Activated naive CD4-positive, alpha-beta T cell treated with Interleukin-2 at 50 U/mL for 16 hours (primary cell): ENCODE measurements at regions not wholly inside any gene's neighbourhood (a gene's known extent, or its start where the extent isn't known, plus 50 kb on each side); places are given as distances from the start of the nearest gene placed in this dataset.

ENCODE experiments used
- DNase-seq: peaks from one replicate; pipeline ENCODE4 v3.0.0-alpha.2; 2020

DNA sequence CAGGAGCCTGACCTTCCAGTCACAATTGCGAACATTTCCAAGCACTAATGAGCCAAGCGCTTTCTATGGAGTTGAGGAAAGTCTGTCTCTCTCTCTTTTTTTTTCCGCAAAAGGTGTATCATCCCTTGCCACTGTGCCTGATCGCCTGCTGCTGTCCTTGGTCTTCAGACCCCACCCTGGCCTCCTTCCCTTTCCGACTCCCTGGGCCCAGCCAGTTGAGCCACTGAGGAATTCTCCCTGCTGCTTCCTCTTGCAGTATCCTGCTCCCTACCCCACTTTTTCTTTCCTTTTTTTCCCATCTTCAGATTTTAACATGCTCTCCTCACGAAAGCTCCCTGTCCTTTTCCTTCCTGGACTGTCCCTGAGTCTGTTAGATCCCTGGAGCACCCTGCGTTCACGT lies 396.5 kb upstream of the C2CD4B start:
- no peak for DNase-seq

DNA sequence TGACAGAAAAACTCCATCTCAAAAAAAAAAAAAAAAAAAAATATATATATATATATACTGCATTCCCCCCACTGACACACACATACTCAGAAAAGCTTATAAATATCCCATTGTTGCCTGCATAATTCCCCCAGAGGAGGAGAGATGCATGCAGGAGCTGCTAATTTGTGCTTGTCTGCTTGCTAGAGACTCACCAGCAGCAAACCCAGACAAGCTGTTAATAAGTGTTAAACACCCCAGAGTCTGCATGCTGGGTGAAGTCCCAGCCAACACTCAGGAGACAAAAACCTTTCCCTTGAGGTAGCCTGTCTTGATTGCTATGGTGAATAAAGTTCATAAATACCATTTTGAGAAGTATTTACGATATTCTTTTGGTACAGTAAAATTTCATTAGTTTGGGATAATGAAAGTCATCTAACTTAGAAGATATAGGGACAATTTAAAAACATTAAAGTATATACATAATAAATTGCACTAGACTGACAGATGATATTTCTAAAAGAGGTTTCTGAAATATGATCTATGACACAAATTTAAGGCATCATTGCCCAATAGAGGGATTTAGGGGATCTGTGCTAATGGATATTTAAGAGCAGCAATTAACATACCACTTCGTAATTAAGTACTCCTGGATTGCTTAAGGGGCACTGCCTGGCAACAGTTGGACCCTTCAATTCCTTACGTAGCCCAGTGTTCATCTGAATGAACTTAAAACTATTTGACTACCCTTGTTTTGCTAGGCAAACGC lies 400.0 kb upstream of the C2CD4B start:
- DNase-seq: no peak

- no peak for DNase-seq
Measured at GRCh38 chr15:62565634-62566026, 400.5 kb upstream of the C2CD4B start.

DNA sequence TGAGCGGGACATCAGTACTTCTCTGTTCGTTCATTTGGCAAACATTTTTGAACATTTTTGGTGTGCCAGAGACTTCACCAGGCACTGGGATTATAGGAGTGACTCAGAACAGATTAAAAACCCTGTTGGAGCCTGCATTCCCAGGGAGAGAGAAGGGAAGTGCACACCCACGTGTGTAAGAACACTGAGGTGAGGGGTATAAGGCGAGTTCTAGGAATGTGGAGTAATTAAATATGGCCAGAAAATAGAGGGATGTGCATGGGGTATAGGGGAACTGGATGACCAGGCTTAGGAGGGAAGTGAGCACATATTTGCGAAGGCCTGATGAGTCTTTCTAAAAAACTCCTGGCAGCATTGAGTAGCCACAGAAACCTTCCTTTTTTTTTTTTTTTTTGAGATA lies 401.2 kb upstream of the C2CD4B start:
- DNase-seq: no peak

GRCh38 chr15:62567501-62567900 lies 402.4 kb upstream of the C2CD4B start:
- no peak for DNase-seq

DNA sequence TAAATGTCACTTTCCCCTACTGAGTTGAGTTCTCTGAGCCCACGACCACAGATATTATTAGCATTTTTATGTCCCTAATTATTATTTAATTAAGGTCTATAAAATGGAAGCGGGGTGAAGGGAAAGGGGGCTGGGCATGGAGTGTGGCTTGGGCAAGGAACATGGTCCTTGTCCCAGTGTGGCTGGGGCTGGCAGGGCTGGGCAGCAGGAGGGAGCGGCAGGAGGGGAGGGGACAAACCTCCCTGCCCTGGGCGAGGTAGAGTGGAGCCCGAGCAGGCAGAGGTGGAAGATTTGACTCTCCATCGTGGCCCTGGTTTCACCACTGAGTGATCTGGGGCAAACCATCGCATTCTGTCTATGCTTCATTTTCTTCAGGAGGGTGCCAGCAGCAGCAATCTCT lies 402.9 kb upstream of the C2CD4B start:
- DNase-seq: no peak

DNA sequence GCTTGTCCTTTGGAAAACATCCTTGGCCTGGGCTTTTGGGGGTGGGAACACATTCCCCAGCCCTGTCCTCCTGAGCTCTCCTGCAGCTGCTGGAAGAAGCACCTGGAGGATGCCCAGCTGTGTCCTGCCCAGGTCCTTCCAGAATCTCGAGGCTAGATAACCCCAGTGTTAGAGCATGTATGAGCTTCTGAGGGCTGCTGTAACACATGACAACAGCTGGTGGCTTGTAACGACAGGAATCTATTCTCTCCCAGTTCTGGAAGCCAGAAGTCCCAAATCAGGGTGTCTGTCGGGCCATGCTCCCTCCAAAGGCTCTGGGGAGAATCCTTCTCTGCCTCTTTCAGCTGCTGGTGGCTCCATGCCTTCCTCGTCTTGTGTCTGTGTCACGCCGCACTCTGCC lies 403.6 kb upstream of the C2CD4B start:
- no peak for DNase-seq

- no peak for DNase-seq
Measured at GRCh38 chr15:62569460-62570404, 404.6 kb upstream of the C2CD4B start.

- DNase-seq: no peak
Measured at GRCh38 chr15:62570405-62570783, 405.3 kb upstream of the C2CD4B start.

DNA sequence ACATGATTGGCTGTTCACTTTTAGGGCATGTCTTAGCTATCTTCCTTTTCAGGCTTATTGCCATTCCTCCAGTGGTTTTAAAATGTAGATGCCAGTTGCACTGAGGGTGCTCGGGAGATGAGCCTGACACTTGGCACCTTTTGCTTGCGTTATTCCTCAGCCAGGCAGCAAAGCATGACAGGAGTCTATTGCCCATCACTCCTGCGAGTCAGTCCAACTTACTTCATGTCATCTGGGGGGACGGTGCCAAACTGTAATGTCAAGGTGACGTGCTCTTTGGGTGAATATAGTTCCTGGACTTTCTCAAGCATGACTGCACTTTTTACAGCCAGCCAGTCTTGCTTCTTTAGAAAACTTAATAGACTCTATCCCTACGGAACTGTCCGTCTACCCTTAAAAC lies 406.0 kb upstream of the C2CD4B start:
- DNase-seq: no peak

GRCh38 chr15:62572797-62573196 lies 407.7 kb upstream of the C2CD4B start:
- DNase-seq: no peak

GRCh38 chr15:62573876-62574275 lies 408.8 kb upstream of the C2CD4B start:
- DNase-seq: no peak

- DNase-seq: no peak
Measured at GRCh38 chr15:62578546-62578945, 413.5 kb upstream of the C2CD4B start.

GRCh38 chr15:62578960-62579359 lies 413.9 kb upstream of the C2CD4B start:
- DNase-seq: no peak

DNA sequence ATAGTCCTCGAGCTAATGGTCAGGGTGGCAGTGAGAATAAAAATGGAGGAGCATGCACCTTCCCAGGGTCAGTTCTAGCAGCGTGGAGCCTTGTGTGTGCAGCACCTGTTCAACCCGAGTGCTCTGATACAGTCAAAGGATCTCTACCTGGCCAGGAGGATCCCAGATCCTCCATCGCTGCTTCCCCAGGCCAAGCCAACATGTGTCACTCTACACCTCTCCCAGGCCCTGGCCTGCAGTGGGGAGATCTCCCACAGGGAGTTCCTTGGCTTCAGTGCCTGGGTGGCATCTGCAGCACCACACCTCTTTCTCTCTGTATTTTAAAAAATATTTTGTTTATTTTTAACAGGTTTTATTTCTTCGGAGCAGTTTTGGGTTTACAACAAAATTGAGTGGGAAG lies 414.8 kb upstream of the C2CD4B start:
- no peak for DNase-seq

DNA sequence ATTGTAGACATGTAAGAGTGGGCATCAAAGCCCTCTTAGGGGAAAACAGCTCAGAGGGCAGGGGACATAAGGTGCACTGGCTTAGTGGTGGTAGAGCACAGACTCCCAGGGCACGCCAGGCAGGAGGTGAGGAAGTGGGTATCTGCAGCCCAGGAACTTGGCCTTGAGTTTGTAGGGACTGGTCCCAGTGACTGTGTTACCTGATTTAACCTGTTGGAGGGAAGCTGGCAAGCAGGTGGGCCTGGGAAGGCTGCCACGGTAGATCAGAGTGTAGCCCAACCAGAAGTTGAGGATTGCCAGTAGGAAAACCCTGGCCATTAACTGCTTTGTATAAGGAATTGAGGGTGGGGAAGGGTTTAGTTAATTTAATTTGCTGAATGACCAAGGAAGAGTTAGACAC lies 417.5 kb upstream of the C2CD4B start:
- DNase-seq: no peak

- no peak for DNase-seq
Measured at GRCh38 chr15:62584301-62585235, 419.5 kb upstream of the C2CD4B start.

GRCh38 chr15:62588938-62589670 lies 424.0 kb upstream of the C2CD4B start:
- no peak for DNase-seq

DNA sequence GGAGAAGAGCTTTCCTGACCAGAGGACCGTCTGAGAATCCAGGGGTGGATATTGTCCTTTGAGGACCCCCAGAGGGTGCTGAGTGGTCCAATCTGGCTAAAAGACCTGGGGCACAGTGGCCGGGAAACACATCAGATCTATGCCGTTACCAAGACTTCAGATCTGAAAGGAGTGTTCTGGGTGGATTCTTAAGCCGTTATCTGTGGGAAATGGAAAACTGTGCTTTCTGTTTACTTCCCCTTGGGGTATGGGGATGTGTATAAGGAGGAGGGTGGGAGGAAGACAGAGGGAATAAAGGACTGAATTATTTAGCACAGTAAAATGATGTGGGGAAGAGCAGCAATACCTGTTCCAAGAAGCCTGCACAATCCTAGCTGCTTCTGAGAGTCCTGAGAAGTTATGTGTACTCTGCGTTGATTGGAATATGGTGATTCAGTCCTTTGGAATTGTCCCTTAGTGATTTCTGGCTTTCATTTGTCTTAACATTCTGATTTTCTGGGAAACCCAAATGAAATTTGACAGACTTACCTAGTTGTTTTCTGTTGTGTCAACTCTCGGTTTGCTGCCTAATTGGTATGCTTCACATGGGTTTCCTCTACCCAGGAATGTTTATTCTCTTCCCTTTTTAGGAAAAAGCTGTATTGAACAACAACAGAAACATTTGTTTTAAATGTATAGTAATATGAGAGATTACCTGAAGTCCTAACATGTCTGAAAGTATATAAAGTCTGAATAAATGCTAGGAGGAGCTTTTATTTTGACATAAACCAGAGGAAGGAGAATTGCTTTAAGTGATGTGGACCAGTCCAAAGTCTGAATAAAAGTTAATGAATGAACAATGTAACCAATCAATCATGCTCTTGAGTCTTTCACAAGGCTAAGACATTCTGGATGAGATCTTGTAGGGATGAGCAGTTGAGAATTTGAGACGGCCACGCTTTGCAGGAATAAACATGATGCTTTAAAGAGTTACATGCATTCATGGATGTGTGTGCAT lies 427.1 kb upstream of the C2CD4B start:
- DNase-seq: no peak

DNA sequence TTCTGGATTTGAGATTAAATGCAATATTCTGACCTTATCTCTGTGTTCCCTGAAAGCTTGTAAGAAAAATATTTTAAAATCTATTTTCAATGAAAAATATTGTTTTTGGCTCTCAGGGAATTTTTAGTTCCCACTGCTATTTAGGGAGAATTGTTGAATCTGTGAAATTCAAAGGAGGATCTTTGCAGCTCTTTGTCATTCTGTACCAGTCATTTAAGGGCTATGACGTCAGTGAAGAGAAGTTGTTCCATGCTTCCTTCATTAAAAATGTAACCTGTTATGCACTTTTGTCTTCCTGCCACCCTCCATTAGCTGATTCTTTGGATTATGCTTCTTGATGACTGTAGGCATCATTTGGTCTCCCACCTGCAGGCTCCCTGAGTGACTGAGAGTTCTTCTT lies 427.8 kb upstream of the C2CD4B start:
- DNase-seq: no peak
